ENCODE measurements at regions not wholly inside any gene's neighbourhood (a gene's known extent, or its start where the extent isn't known, plus 50 kb on each side); places are given as distances from the start of the nearest gene placed in this dataset.

DNA sequence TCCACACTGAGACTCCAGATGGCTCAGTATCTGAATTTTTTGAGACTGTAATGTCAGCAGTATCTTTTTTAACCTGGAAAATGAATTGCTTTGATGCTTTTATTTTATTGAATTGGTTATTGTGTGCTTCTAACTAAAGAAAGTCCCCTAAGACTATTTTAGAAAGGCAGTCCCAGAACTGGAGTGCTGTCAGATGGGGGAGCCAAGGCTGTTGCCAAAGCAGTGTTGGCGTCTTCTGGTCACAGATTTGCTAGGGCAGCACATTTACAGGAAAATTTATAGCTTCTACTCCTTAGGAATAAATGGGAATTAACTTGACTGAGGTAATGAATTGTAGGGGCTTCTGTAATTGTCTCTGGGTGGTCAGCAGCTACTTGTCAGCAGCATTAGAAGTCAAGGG lies 157.1 kb upstream of the ARHGAP5 start:
- no peak overlapping the region for H2BK120ac ChIP-seq (replicated peaks; ENCODE audit: low read depth, low read length)
- ChIA-PET CTCF (ENCODE audit: partially characterized antibody) (no interaction called here), POLR2A (ENCODE audit: partially characterized antibody) (no interaction called here)
- H3K36me3 ChIP-seq (ENCODE audit: control insufficient read depth in 2 of 4, insufficient read depth in 4 of 4, low read length in 3 of 4), result no peaks in the 10 kb centered on the region
- H3K23me2 ChIP-seq (ENCODE audit: low read depth, low read length), result no peaks in the 10 kb centered on the region
- H2BK5ac ChIP-seq (ENCODE audit: low read depth, low read length), result no peak overlapping the region
- no peak overlapping the region for H3K4me2 ChIP-seq (ENCODE audit: insufficient read depth in 1 of 2, low read depth in 2 of 2, low read length in 2 of 2)
- no peaks in the 10 kb centered on the region for H3K4me1 ChIP-seq (replicated peaks in 1 of 4; ENCODE audit: control insufficient read depth in 3 of 4, insufficient read depth in 4 of 4, low read length in 3 of 4)
- no peak overlapping the region for H3K4ac ChIP-seq (replicated peaks; ENCODE audit: insufficient read length, low read depth, low read length)
- no peak overlapping the region for H2BK20ac ChIP-seq (ENCODE audit: low read length)
- no peak overlapping the region for H4K5ac ChIP-seq (ENCODE audit: insufficient read length, low read depth, low read length)
- H3K27ac ChIP-seq (ENCODE audit: low read depth, low read length), result no peak overlapping the region
- H3K18ac ChIP-seq (ENCODE audit: extremely low read depth, low read length), result no peak overlapping the region
- no peak overlapping the region for H2AFZ ChIP-seq (ENCODE audit: low read length)
- H3K14ac ChIP-seq (ENCODE audit: insufficient read length), result no peak overlapping the region
- H4K91ac ChIP-seq (replicated peaks; ENCODE audit: insufficient read length, low read length), result no peak overlapping the region
- FAIRE-seq, result no peak
- H3K79me2 ChIP-seq (ENCODE audit: control insufficient read depth in 1 of 2, insufficient read depth in 2 of 2, low read length in 2 of 2), result no peaks in the 10 kb centered on the region
- no peak overlapping the region for H3K9ac ChIP-seq (replicated peaks in 1 of 4; ENCODE audit: extremely low read depth in 1 of 4, low read depth in 3 of 4, low read length in 3 of 4)
- no peak overlapping the region for H4K8ac ChIP-seq (ENCODE audit: extremely low read depth, insufficient read depth, low read length)
- no peaks in the 10 kb centered on the region for H4K20me1 ChIP-seq (replicated peaks in 1 of 2; ENCODE audit: control insufficient read depth in 1 of 2, insufficient read depth in 2 of 2, low read length in 2 of 2)
- H2BK12ac ChIP-seq (ENCODE audit: low read depth, low read length), result no peak overlapping the region
- H2AK5ac ChIP-seq (ENCODE audit: low read depth, low read length), result no peak overlapping the region
- no peaks in the 10 kb centered on the region; the same call in 1 of the 2 replicates for H3K79me1 ChIP-seq (ENCODE audit: low read depth, low read length)
- no peak overlapping the region for H3K4me3 ChIP-seq (ENCODE audit: extremely low read depth in 1 of 4, insufficient read depth in 2 of 4, low read depth in 3 of 4, low read length in 4 of 4)
- H2BK15ac ChIP-seq (ENCODE audit: low read length), result no peak overlapping the region
- no peak overlapping the region for H3K56ac ChIP-seq (replicated peaks; ENCODE audit: insufficient read length, low read depth, low read length)
- WGBS, 2 experiments (ENCODE audit: extremely low coverage in 1 of 2, insufficient coverage in 1 of 2, insufficient read length in 1 of 2, insufficient replicate concordance in 2 of 2, low coverage in 1 of 2, low lambda C conversion rate in 2 of 2, missing lambda C conversion rate in 1 of 2), result 82% methylated on average over 1 of the region's 1 CpG; no CpG with 5 or more reads in 1 of the 2 experiments
- DNase-seq (ENCODE audit: low read depth in 1 of 2, low spot score in 2 of 2), result no peak
- H3K23ac ChIP-seq (ENCODE audit: insufficient read length), result no peak overlapping the region
- no peaks in the 10 kb centered on the region for H3K9me3 ChIP-seq (ENCODE audit: insufficient read depth in 2 of 2, low read depth in 1 of 2, low read length in 1 of 2)
- no peaks in the 10 kb centered on the region for H3K27me3 ChIP-seq (replicated peaks in 1 of 4; ENCODE audit: control insufficient read depth in 3 of 4, extremely low read depth in 1 of 4, insufficient read depth in 3 of 4, low read length in 3 of 4)
- TF ChIP-seq, protein P1, sequence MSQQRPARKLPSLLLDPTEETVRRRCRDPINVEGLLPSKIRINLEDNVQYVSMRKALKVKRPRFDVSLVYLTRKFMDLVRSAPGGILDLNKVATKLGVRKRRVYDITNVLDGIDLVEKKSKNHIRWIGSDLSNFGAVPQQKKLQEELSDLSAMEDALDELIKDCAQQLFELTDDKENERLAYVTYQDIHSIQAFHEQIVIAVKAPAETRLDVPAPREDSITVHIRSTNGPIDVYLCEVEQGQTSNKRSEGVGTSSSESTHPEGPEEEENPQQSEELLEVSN (IDR thresholded peaks at IDR 0.05), result no peak
- TF ChIP-seq BCL11A (IDR thresholded peaks at IDR 0.05; ENCODE audit: low read depth in 2 of 2, low read length in 2 of 2) (no peak), CEBPB (IDR thresholded peaks at IDR 0.05; ENCODE audit: low read depth, low read length) (no peak), TAF1 (IDR thresholded peaks at IDR 0.05; ENCODE audit: low read depth, low read length) (no peak), JUN (IDR thresholded peaks at IDR 0.05; ENCODE audit: low read depth, low read length) (no peak), EGR1 (IDR thresholded peaks at IDR 0.05; ENCODE audit: borderline replicate concordance, low read depth, low read length) (no peak), KDM4A (IDR thresholded peaks at IDR 0.05; ENCODE audit: low read depth, low read length, severe bottlenecking) (no peak), NANOG (IDR thresholded peaks at IDR 0.05; ENCODE audit: insufficient read depth, low read depth, low read length, poor library complexity, severe bottlenecking) (no peak), YY1 (IDR thresholded peaks at IDR 0.05; ENCODE audit: low read depth, low read length) (no peak), TEAD4 (IDR thresholded peaks at IDR 0.05; ENCODE audit: low read depth, low read length) (no peak), SIRT6 (IDR thresholded peaks at IDR 0.05; ENCODE audit: low read length) (no peak), SIN3A (conservative IDR thresholded peaks at IDR 0.05 in 1 of 2, IDR thresholded peaks at IDR 0.05 in 1 of 2; ENCODE audit: low read depth in 1 of 2, low read length in 2 of 2) (no peak), EZH2 (IDR thresholded peaks at IDR 0.05; ENCODE audit: low read depth, low read length, severe bottlenecking) (no peak), RFX5 (IDR thresholded peaks at IDR 0.05; ENCODE audit: borderline replicate concordance, low read depth, low read length) (no peak)
- TF ChIP-seq, protein P2, sequence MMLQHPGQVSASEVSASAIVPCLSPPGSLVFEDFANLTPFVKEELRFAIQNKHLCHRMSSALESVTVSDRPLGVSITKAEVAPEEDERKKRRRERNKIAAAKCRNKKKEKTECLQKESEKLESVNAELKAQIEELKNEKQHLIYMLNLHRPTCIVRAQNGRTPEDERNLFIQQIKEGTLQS (IDR thresholded peaks at IDR 0.05; ENCODE audit: insufficient read depth, low read depth, low read length), result no peak

All from H1 (cell line).